SK-N-MC (cell line): ENCODE measurements at regions not wholly inside any gene's neighbourhood (a gene's known extent, or its start where the extent isn't known, plus 50 kb on each side); places are given as distances from the start of the nearest gene placed in this dataset.

Experiments used
- EZH2 ChIP-seq: fragments of 200-600 bp; sonication (generic); IDR thresholded peaks from one replicate; pipeline ENCODE4 v1.6.1; 2017; ENCODE audit warnings: antibody characterized with exemption
- POLR2AphosphoS5 ChIP-seq: IDR thresholded peaks from 2 replicates; pipeline ENCODE4 v1.6.1; 2012; ENCODE audit warnings: mild to moderate bottlenecking, low read depth, low read length, borderline replicate concordance

DNA sequence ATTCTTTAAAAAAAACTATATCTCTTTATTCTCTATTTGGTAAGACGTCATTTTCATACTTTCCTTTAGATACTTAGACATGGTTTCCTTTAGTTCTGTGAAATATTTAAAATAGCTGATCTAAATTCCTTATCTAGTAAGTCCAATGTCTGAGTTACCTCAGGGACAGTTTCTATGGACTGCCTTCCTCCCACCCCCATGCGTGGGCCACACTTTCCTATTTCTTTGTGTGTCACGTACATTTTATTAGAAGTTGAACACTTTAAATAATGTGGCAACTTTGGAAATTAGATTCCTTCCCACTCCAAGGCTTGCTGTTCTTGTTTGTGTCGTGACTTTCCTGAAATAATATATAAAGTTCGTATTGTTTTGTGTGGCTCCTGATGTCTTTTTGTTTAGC lies 260.7 kb downstream of the EDEM1 start:
- no peak for TF ChIP-seq EZH2
- no peak for TF ChIP-seq POLR2AphosphoS5
